Testis (tissue), 2 donors: ENCODE measurements at regions not wholly inside any gene's neighbourhood (a gene's known extent, or its start where the extent isn't known, plus 50 kb on each side); places are given as distances from the start of the nearest gene placed in this dataset.

Experiments
- DNase-seq: peaks from one replicate; pipeline ENCODE4 v3.0.0-alpha.2; 2019
- H3K27ac ChIP-seq, 2 donors: fragments of 200-600 bp; sonication (generic); one replicate each; pipeline ENCODE4 v1.5.1; 2019
- H3K27me3 ChIP-seq: fragments of 200-600 bp; sonication (generic); one replicate; pipeline ENCODE4 v1.5.1; 2019
- H3K36me3 ChIP-seq: fragments of 200-600 bp; sonication (generic); one replicate; pipeline ENCODE4 v1.5.1; 2017; ENCODE audit warnings: low read depth; ENCODE audit errors: missing control alignments
- H3K4me1 ChIP-seq: fragments of 200-600 bp; sonication (generic); one replicate; pipeline ENCODE4 v1.5.1; 2019
- H3K4me3 ChIP-seq, 2 donors: fragments of 200-600 bp; sonication (generic); one replicate each; pipeline ENCODE4 v1.5.1; 2017 to 2019
- H3K9me3 ChIP-seq: fragments of 200-600 bp; sonication (generic); one replicate; pipeline ENCODE4 v1.5.1; 2017
- CTCF ChIP-seq, 3 experiments: fragments of 450-650 bp in 2 of 3; fragments of 200-600 bp in 1 of 3; sonication (generic) in 1 of 3; IDR thresholded peaks; one replicate each; pipeline ENCODE4 v1.5.1; 2016 to 2019; ENCODE audit warnings: antibody characterized with exemption in 3 of 3, mild to moderate bottlenecking in 2 of 3, moderate library complexity in 1 of 3
- POLR2A ChIP-seq: fragments of 450-650 bp; IDR thresholded peaks from one replicate; pipeline ENCODE4 v1.6.1; 2017; ENCODE audit warnings: antibody characterized with exemption, mild to moderate bottlenecking, moderate library complexity
- WGBS, 2 donors: methylation state at CpG; one replicate each; pipeline ENCODE4 v1.1.5; 2018; 5-methylcytosine and 5-hydroxymethylcytosine counted together
- intact Hi-C: fragments of 100-400 bp; cut with DNase I; formaldehyde crosslinking; loops from one replicate; pipeline ENCODE4 v1.15.1; 2023; ENCODE audit warnings: low total_unique reads

GRCh38 chr3:834679-835078, 258.1 kb upstream of the CNTN6 start:
- intact Hi-C loops = no loop called here
- Histone ChIP-seq H3K4me1 (no peaks in the 10 kb centered on the region), H3K27ac (no peak overlapping the region), H3K27me3 (no peaks in the 10 kb centered on the region), H3K9me3 (no peaks in the 10 kb centered on the region), H3K4me3 (no peak overlapping the region), H3K36me3 (no peaks in the 10 kb centered on the region)
- whole genome bisulfite sequencing, 2 donors = 63 to 82% methylated on average over 1 of the region's 1 CpG
- DNase-seq = no peak
- TF ChIP-seq POLR2A = no peak
- TF ChIP-seq CTCF (IDR thresholded peaks at IDR 0.05) = no peak

GRCh38 chr3:835096-835495, 257.7 kb upstream of the CNTN6 start:
- no peak overlapping the region for H3K4me3 ChIP-seq
- intact Hi-C loops = no loop called here
- DNase-seq = no peak
- H3K4me1 ChIP-seq = no peaks in the 10 kb centered on the region
- WGBS, 2 donors = 63 to 72% methylated on average over 4 of the region's 4 CpGs
- no peaks in the 10 kb centered on the region for H3K36me3 ChIP-seq
- no peaks in the 10 kb centered on the region for H3K9me3 ChIP-seq
- H3K27me3 ChIP-seq = no peaks in the 10 kb centered on the region
- H3K27ac ChIP-seq = no peak overlapping the region
- TF ChIP-seq CTCF (IDR thresholded peaks at IDR 0.05) (no peak), POLR2A (no peak)

GRCh38 chr3:839981-840380, 252.8 kb upstream of the CNTN6 start:
- DNase-seq = no peak
- TF ChIP-seq POLR2A (no peak), CTCF (IDR thresholded peaks at IDR 0.05) (no peak)
- Histone ChIP-seq H3K36me3 (no peaks in the 10 kb centered on the region), H3K9me3 (no peaks in the 10 kb centered on the region), H3K4me3 (no peak overlapping the region), H3K4me1 (no peaks in the 10 kb centered on the region), H3K27ac (no peak overlapping the region), H3K27me3 (no peaks in the 10 kb centered on the region)
- WGBS, 2 donors = 78 to 79% methylated on average over 1 of the region's 1 CpG
- intact Hi-C loops = no loop called here

- H3K9me3 ChIP-seq = no peaks in the 10 kb centered on the region
- no peaks in the 10 kb centered on the region for H3K27me3 ChIP-seq
- no peak overlapping the region for H3K27ac ChIP-seq
- TF ChIP-seq CTCF (IDR thresholded peaks at IDR 0.05) (no peak), POLR2A (no peak)
- H3K4me3 ChIP-seq = no peak overlapping the region
- H3K4me1 ChIP-seq = no peaks in the 10 kb centered on the region
- 36 to 69% methylated on average over 2 to 5 of the region's 5 CpGs for WGBS, 2 donors
- no peak for DNase-seq
- intact Hi-C loops = no loop called here
- no peaks in the 10 kb centered on the region for H3K36me3 ChIP-seq
These were observed 241.6 kb upstream of the CNTN6 start for GRCh38 chr3:851098-851790.

GRCh38 chr3:852033-852432, 240.8 kb upstream of the CNTN6 start:
- 75 to 77% methylated on average over 4 of the region's 4 CpGs for WGBS, 2 donors
- H3K4me3 ChIP-seq = no peak overlapping the region
- H3K9me3 ChIP-seq = no peaks in the 10 kb centered on the region
- TF ChIP-seq CTCF (IDR thresholded peaks at IDR 0.05) (peak in 1 of 3 experiments; percentile 30), POLR2A (no peak)
- H3K27me3 ChIP-seq = no peaks in the 10 kb centered on the region
- H3K27ac ChIP-seq = no peak overlapping the region
- DNase-seq = no peak
- intact Hi-C loops = no loop called here
- no peaks in the 10 kb centered on the region for H3K4me1 ChIP-seq
- no peaks in the 10 kb centered on the region for H3K36me3 ChIP-seq
